NCI-H2196 (cell line): ENCODE measurements at regions not wholly inside any gene's neighbourhood (a gene's known extent, or its start where the extent isn't known, plus 50 kb on each side); places are given as distances from the start of the nearest gene placed in this dataset.
A peak's percentile ranks its signal among the peaks of the same experiment; 100 is the strongest.
"Not testable (repeated sequence)": the region's sequence is repeated elsewhere in the genome, so short reads cannot be mapped to it uniquely, and the experiment has no call there.

Experiments used
- DNase-seq: peaks from one replicate; lab custom pipeline; 2025; ENCODE audit not compliant: unreplicated experiment; lab: John Stamatoyannopoulos, UW

DNA sequence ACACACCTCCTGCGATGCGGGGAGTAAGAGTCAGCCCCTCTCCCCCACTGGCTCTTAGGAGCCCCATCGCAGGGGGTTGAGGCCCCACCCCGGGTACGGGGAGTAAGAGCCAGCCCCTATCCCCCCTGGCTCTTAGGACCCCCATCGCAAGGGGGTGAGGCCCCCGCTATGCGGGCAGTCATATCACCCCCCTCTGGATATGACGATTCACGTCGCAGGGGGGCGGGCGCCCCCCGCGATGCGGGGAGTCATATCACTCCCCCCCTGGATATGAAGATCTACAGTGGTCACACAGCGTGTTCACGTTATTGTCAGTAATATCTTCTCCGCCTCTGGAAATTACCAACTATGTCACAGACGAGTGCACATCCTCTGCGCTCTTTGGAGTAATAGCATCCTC is 61.1 kb downstream of the DEFB131A start:
- not testable (repeated sequence) for DNase-seq

DNA sequence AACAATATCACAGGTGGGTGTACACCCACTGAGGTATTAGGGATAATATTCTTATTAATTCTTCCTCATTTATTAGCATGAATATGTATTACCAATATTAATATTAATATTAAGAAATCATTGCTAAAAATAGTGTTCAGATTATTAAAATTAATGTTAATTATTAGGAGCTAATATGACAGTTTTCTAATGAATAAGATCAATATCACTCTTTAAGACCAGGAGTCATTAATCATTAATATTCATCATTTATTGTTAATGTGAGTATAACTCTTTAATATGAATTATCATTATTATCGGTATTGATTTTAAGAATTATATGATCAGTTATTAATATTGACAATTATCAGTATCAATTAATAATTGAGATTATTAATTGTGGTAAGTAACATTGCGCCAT is 62.5 kb downstream of the DEFB131A start:
- DNase-seq = not testable (repeated sequence)

DNA sequence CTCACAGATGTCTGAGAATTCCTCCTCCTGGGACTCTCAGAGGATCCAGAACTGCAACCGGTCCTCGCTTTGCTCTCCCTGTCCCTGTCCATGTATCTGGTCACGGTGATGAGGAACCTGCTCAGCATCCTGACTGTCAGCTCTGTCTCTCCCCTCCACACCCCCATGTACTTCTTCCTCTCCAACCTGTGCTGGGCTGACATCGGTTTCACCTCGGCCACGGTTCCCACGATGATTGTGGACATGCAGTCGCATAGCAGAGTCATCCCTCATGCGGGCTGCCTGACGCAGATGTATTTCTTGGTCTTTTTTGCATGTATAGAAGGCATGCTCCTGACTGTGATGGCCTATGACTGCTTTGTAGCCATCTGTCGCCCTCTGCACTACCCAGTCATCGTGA is 68.7 kb downstream of the DEFB131A start:
- DNase-seq = not testable (repeated sequence)

DNA sequence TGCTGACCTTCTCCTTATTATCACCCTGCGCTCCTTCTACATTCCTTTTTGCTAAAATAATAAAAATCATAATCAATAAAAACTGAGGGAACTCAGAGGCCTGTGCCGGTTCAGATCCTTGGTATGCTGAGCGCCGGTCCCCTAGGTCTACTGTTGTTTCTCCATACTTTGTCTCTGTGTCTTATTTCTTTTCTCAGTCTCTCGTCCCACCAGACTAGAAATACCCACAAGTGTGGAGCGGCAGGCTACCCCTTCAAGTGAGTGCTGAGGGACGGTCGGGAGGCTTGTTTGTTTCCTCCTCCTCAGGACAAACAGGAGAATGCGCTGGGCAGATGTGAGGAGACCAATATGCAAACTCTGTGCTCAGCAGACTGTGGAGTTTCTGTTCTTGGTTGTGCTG is 75.4 kb downstream of the DEFB131A start:
- DNase-seq = not testable (repeated sequence)

DNA sequence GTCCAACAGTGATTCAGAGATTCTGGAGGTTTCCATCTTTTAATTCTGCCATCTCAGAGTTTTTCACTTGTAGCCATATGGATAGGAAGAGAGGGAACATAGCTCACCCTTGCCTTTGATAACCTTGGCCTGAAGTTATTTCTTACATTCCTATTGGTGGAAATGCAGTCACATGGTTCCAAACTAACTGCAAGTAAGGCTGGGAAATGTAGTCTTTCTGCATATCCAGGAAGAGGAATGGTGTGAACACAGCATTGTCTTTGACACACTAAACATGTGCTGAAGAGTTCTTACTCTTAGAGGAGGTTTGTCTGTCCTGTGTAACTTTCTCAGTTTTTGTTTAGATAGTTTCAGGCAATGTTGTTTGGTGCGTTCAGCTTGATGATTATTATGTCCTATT is 78.7 kb downstream of the DEFB131A start:
- not testable (repeated sequence) for DNase-seq

DNA sequence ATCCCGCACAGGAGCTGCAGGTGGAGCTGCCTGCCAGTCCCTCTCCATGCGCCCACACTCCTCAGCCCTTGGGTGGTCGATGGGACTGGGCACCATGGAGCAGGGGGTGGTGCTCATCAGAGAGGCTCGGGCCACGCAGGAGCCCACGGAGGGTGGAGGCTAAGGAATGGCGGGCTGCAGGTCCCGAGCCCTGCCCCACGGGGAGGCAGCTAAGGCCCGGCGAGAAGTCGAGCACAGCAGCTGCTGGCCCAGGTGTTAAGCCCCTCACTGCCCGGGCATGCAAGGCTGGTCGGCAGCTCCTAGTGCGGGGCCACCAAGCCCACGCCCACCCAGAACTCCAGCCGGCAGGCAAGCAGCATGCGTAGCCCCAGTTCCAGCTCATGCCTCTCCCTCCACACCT is 80.2 kb downstream of the DEFB131A start:
- not testable (repeated sequence) for DNase-seq

DNA sequence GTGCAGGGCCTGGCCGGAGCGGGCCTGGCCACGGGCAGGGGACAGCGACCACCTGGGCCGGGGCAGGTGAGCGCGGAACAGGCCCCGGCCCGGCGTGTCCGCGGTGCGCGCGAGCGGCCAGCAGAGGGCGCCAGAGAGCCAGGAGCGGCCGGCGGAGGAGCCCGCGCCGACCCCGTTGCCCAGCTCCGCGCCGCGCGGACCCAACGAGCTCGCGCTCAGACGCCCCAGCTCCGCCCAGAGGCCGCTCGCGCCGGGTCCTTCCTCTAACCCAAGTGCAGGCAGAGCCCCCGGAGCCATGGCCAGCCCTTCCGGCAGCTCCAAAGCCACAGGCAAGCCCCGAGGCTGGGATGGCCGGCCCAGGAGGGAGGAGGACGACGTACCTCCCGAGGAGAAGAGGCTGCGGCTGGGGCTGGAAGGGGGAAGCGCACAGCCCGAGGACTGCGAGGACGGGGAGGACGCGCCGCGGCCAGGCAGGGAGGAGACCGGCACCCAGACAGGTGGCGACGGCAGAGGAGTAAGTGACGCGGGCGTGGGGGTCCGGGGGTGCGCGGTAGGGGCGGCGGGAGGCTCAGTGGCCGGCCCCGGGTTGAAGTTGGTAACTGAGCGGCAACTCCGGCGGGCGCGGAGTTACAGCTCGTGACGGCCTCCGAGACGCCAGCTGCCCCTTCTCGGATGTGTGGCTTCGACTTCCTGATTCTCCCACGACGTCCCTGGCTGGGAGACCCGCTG is 88.1 kb downstream of the DEFB131A start:
- peak; percentile 82 for DNase-seq

DNA sequence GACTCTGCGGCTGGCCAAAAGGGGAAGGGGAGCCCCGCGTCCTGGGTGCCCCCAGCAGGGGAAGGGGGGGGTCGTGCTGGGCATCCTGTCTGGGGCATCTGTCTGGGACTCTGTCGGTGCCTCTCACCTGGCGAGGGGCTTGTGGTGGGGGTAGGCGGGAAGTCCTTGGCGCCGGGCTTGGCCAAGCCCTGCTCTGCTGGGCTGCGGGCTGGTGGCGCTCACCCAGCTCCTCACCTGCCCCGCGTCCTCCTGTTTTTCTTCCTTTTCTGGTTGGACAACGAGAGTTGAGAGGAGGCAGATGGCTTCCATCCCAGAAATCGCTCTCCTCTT is 88.6 kb downstream of the DEFB131A start:
- DNase-seq = not testable (repeated sequence)

DNA sequence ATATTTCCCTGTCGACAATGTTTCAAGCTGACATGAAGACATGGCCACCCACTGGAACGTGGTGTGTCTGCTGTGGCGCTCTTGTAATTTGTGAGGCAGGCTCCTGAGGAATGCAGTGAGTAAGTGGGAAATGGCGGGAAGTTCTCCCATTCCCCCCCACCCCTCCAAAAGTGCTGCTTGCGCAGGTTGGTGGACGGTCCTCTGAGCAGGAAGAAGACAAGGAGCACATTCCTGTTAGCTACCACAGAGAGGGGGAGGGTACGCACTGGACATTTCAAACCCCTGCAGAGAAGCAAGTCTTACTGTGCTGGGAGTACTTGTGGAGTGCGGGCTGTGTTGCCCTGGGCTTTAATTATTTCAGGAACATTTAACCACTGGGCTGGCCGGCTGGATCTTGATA is 92.9 kb downstream of the DEFB131A start:
- not testable (repeated sequence) for DNase-seq

DNA sequence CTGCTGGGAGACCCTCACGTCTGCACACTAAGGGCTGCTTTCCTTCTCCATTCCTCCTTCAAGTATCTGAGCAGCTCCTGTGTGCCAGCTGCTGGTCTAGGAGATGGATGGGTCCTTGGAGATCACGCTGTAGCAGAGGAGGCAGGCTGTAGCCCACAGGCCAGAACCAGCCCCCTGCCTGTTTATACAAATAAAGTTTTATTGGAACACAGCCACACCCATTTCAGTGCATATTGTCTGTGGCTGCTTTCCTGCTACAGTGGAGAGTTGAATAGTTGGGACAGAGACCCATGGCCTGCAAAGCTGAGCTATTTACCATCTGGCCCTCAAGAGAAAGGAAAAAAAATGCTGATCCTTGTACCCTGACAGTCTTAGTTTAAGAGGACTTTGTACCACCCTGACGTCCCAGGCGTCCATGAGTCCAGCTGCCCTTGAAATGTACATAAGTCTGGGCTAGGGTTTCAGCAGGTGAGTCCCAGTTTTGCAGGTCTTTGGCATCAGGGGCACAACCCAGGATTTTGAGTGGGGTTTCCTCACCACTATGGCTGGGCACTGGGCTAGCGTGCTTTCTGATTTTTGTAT is 95.8 kb downstream of the DEFB131A start:
- not testable (repeated sequence) for DNase-seq

DNA sequence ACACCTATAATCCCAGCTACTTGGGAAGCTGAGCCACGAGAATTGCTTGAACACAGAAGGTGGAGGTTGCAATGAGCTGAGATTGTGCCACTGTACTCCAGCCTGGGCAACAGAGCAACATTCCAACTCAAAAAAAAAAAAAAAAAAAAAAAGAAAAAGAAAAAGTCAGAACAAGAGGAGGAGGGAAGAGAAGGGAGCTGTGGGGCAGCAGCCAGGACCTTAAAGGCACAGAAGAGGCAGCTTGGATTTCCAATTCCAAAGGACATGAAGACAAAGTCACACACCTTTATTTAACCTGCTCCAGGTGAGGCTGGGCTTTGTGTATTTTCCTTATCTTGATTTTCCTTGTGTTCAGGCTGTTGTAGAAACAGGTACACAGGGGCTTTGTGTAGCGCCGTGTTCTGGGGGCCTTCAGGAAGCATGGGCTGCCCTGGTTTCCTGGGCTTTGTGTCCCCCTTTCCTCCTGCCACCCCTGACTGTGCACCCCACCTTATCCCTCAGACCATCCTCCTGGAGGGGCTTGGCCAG is 97.2 kb downstream of the DEFB131A start:
- not testable (repeated sequence) for DNase-seq

DNA sequence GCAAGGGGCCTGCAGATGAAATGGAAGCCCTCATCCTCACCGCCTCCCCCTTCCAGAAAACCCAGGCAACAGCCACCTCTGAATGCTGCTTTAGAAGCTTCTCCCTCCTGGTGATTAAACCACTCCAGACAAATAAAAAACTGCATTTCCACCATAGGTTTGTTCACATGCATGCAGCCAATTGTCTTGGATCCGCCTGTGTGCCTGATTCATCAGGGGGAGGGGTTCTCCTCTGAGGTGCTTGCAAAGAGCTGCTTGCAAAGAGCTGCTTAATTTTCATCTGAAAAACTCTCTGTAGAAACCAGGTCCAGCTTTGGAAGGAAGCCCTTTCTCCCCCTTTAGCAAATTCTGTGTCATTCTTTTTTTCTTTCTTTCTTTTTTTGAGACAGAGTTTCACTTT is 100.6 kb downstream of the DEFB131A start:
- not testable (repeated sequence) for DNase-seq

DNA sequence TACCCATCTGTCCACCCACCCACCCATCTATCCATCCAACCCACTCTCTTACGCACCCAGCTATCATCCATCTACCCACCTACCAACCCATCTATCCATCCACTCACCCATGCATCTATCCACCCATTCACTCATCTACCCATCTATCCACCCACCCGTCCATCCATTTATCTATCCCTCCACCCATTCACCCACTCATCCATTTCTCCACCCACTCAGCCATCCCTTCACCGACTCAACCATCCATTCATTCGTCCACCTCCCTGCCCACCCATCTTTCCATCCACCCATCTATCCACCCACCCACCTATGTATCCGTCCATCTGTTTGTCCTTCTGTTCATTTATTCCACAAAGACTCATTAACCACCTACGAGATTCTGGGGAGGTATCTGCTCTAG is 103.3 kb downstream of the DEFB131A start:
- DNase-seq = not testable (repeated sequence)

DNA sequence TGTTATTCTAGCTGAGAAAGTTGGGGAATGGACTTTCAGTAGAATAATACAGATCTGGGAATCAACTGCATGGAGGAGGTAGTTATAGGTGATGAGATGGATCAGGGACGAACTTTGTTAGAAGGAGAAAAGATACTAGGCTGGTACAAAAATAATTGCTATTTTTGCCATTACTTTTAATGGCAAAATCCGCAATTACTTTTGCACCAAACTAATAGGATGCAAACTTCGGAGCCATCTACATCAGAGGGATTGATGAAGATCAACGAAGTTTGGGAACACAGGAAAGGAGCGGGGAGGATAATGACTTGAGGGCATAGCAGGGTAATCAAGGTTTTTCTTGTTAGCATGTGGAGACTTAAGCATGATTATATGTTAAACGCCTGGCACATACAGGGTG is 111.9 kb downstream of the DEFB131A start:
- not testable (repeated sequence) for DNase-seq

DNA sequence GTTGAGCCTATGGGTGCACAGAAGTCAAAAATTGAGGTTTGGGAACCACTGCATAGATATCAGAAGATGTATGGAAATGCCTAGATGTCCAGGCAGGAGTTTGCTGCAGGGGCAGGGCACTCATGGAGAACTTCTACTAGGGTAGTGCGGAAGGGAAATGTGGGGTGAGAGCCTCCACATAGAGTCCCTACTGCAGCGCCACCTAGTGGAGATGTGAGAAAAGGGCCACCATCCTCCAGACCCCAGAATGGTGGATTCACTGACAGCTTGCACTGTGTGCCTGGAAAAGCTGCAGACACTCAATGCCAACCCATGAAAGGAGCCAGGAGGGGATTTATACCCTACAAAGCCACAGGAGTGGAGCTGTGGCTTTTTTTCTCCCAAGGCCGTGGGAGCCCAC is 133.7 kb downstream of the DEFB131A start:
- not testable (repeated sequence) for DNase-seq

DNA sequence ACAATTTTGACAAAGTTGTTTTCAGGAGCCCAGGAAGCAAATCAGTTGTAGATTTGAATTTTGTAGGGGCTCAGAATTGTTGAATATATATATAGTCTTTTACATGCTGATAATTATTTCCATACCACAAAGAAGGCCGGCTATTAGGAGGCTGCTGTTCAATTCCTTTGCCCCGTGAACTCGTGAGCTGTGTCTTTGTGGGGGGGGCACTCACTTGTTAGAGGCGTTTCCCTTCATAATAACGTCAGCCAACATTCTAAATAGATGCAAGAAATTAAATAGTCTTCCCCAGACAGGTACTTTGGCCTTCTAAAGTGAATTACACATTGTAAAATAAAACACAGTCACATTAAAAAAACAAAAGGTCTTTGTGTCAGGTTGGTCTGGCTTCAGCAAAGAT is 138.7 kb downstream of the DEFB131A start:
- not testable (repeated sequence) for DNase-seq

DNA sequence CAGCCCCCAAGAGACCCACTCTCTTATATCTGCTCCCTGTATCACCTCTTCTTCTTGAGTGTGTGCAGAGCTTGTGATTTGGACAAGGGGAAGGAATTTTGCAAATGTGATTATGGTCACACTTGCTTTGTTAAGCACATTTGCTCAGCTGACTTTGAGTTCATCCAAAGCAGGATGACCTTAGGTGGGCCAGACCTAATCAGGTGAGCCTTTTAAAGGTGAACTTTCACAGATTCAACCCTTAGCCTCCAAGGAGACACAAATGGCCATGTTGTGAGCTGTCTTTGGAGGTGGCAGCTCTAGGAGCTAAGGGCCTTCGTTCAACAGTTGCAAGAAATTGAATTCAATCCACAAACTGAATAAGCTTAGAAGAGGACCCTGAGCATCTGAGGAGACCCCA is 147.8 kb downstream of the DEFB131A start:
- DNase-seq = no peak

DNA sequence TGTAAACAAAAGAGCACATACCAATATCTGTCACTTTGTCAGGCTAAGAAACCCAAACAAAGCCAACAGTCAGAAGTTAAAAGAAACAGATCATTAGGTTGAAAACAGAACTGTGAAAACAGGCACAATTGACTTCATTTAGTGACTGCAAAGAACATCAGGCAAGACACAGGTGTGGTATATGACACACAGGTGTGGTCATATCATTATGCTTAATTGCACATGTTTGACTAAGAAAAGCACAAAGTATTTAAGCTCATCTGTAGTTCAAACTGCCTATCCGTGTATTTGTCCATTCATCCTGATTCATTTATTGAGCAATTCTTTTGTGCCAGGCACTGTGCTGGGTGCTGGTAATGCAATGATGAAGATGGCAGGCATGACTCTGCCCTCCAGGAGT is 150.7 kb downstream of the DEFB131A start:
- DNase-seq = no peak

DNA sequence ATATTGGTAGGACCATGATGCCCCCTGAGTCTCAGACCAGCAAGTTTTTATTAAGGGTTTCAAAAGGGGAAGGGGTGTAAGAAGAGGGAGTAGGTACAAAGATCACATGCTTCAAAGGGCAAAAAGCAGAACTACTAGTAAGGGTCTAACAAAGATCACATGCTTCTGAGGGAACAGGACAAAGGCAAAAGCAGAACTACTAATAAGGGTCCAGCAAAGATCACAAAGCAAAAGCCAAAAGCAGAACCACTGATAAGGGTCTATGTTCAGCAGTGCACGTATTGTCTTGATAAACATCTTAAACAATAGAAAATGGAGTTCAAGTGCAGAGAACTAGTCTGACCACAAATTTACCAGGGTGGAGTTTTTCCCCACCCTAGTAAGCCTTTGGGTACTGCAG is 151.3 kb downstream of the DEFB131A start:
- DNase-seq = not testable (repeated sequence)

DNA sequence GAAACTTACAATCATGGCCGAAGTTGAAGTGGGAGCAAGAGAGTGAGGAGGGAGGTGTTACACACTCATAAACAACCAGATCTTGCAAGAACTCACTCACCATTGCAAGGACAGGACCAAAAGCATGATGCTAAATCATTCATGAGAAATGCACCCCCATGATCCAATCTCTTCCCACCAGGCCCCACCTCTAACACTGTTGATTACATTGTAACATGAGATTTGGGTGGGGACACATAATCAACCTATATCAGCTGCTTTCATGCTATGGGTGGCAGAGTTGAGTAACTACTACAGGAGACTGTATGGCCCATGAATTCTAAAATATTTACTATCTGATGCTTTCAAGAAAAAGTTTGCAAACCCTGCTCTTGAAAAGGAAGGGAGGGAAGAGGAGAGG is 155.1 kb downstream of the DEFB131A start:
- DNase-seq = no peak

DNA sequence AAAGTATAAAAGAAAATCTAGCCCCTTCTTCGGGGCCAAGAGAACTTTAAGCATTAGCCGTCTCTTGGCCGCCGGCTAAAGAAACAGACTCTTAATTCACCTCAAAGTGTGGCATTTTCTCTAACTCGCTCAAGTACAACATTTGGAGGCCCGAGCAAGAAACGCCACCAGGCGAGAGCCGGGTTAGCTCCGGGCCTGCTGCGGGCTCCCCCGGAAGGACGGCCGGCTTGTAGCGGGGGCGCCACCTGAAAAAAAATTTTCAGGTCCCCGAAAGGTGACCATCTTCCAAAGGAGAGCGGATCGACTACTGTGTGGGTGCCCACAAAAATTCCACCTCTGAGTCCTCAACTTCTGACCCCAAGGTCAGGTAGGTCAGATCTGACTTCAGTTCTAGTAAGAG is 156.0 kb downstream of the DEFB131A start:
- no peak for DNase-seq

DNA sequence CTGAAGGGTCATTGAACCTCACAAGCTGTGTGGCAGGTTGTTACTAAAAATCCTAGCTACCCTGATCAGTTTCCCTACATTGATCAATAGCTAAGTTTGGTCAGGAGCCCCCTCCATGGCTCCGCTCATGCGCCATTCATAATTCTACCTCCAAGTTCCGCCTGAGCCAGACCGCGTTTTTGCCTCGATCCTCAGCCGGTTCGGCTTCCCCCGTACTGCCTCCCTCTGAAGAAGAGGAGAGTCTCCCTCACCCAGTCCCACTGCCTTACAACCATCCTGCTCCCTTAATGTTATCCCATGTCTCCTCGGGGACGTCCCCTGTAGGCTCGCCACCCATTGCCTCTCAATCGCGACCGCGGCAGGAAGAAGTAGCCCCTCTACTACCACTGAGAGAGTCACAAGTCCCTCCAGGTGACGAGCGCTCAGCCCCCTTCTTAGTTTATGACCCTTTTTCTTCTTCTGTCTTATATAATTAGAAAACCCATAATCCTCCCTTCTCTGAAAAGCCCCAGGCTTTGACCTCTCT is 158.2 kb downstream of the DEFB131A start:
- DNase-seq = no peak
